ENCODE measurements at regions not wholly inside any gene's neighbourhood (a gene's known extent, or its start where the extent isn't known, plus 50 kb on each side); places are given as distances from the start of the nearest gene placed in this dataset.

DNA sequence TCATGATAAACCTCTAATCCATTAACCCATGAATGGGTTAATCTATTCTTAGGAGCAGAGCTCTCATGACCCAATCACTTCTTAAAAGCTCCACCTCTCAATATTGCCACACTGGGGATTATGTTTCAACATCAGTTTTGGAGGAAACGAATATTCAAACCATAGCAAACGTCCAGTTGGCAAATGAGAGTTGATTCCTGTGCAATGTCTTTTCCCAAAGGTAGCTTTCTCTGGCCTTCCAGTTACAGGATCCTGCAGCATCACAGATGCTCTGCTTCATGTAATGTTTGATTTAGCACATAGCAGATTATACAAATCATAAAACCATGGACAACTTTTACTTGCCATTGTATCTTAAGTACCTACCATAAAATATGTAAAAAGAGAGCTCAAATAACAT lies 481.0 kb downstream of the TNS1 start:
- TF ChIP-seq, protein P1, sequence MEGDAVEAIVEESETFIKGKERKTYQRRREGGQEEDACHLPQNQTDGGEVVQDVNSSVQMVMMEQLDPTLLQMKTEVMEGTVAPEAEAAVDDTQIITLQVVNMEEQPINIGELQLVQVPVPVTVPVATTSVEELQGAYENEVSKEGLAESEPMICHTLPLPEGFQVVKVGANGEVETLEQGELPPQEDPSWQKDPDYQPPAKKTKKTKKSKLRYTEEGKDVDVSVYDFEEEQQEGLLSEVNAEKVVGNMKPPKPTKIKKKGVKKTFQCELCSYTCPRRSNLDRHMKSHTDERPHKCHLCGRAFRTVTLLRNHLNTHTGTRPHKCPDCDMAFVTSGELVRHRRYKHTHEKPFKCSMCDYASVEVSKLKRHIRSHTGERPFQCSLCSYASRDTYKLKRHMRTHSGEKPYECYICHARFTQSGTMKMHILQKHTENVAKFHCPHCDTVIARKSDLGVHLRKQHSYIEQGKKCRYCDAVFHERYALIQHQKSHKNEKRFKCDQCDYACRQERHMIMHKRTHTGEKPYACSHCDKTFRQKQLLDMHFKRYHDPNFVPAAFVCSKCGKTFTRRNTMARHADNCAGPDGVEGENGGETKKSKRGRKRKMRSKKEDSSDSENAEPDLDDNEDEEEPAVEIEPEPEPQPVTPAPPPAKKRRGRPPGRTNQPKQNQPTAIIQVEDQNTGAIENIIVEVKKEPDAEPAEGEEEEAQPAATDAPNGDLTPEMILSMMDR (IDR thresholded peaks at IDR 0.05; ENCODE audit: borderline replicate concordance, extremely low read depth, low read length, poor library complexity, severe bottlenecking), result no peak
- TF ChIP-seq EZH2 (IDR thresholded peaks at IDR 0.05; ENCODE audit: borderline replicate concordance, low read depth, low read length, severe bottlenecking), result no peak
